Endodermal cell (in vitro differentiated cells): ENCODE measurements at regions not wholly inside any gene's neighbourhood (a gene's known extent, or its start where the extent isn't known, plus 50 kb on each side); places are given as distances from the start of the nearest gene placed in this dataset.

Experiments
- DNase-seq: peaks from one replicate; pipeline ENCODE4 v3.0.0-alpha.2; 2017
- H3K27ac ChIP-seq: 2 replicates; pipeline ENCODE4 v1.5.1; 2013; ENCODE audit warnings: mild to moderate bottlenecking, low read depth, low read length, moderate library complexity
- H3K27me3 ChIP-seq: 2 replicates; pipeline ENCODE4 v1.6.1; 2013; ENCODE audit warnings: mild to moderate bottlenecking, low read length, moderate library complexity; ENCODE audit not compliant: insufficient read depth, control insufficient read depth, poor library complexity, severe bottlenecking
- H3K36me3 ChIP-seq: 2 replicates; pipeline ENCODE4 v1.7.0; 2013; ENCODE audit warnings: mild to moderate bottlenecking, low read length, moderate library complexity; ENCODE audit not compliant: control insufficient read depth, insufficient read depth
- H3K4me1 ChIP-seq: one replicate; pipeline ENCODE4 v1.7.0; 2013; ENCODE audit warnings: low read length; ENCODE audit not compliant: control insufficient read depth, insufficient read depth
- H3K4me3 ChIP-seq: 2 replicates; pipeline ENCODE4 v1.5.1; 2013; ENCODE audit warnings: mild to moderate bottlenecking, low read length, moderate library complexity
- H3K9ac ChIP-seq: 2 replicates; pipeline ENCODE4 v1.6.1; 2013; ENCODE audit warnings: mild to moderate bottlenecking, low read length, moderate library complexity; ENCODE audit not compliant: poor library complexity, severe bottlenecking; ENCODE audit errors: extremely low read depth
- H3K9me3 ChIP-seq: 2 replicates; pipeline ENCODE4 v1.6.1; 2013; ENCODE audit warnings: mild to moderate bottlenecking, low read length, moderate library complexity; ENCODE audit not compliant: control insufficient read depth
- H3K27ac Mint-ChIP-seq: 2 replicates; pipeline ENCODE4 v1.8.0; 2020; ENCODE audit warnings: mixed read lengths
- H3K27me3 Mint-ChIP-seq: 2 replicates; pipeline ENCODE4 v1.8.0; 2021; ENCODE audit warnings: mild to moderate bottlenecking, mixed read lengths; ENCODE audit not compliant: insufficient read depth
- H3K36me3 Mint-ChIP-seq: 2 replicates; pipeline ENCODE4 v1.8.0; 2020; ENCODE audit warnings: low read depth, mixed read lengths
- H3K4me1 Mint-ChIP-seq: 2 replicates; pipeline ENCODE4 v1.8.0; 2020; ENCODE audit warnings: mixed read lengths
- H3K4me3 Mint-ChIP-seq: 2 replicates; pipeline ENCODE4 v1.8.0; 2020; ENCODE audit warnings: mild to moderate bottlenecking, moderate library complexity, mixed read lengths
- H3K9me3 Mint-ChIP-seq: 2 replicates; pipeline ENCODE4 v1.8.0; 2020; ENCODE audit warnings: mild to moderate bottlenecking, mixed read lengths
- CTCF ChIP-seq: fragments of 200-600 bp; sonication (generic); conservative IDR thresholded peaks from 2 replicates; pipeline ENCODE4 v1.5.0; 2021; ENCODE audit warnings: antibody characterized with exemption, mild to moderate bottlenecking
- WGBS, 2 experiments: methylation state at CpG; one replicate each; pipeline versions ENCODE4 v1.1.5 to v1.1.7; 2013; ENCODE audit warnings: missing lambda C conversion rate in 2 of 2, mixed read lengths in 1 of 2; ENCODE audit not compliant: insufficient coverage in 1 of 2, insufficient read length in 1 of 2; 5-methylcytosine and 5-hydroxymethylcytosine counted together

- no peak for TF ChIP-seq CTCF
- Histone ChIP-seq H3K9me3 (no peaks in the 10 kb centered on the region), H3K9ac (no peak overlapping the region), H3K27ac (no peak overlapping the region), H3K36me3 (no peaks in the 10 kb centered on the region), H3K4me1 (no peaks in the 10 kb centered on the region), H3K27me3 (no peaks in the 10 kb centered on the region), H3K4me3 (no peak overlapping the region)
- Mint-ChIP-seq H3K27ac (no peak overlapping the region), H3K9me3 (no peaks in the 10 kb centered on the region), H3K27me3 (no peaks in the 10 kb centered on the region), H3K4me1 (no peaks in the 10 kb centered on the region), H3K36me3 (no peaks in the 10 kb centered on the region), H3K4me3 (no peak overlapping the region)
- DNase-seq, result no peak
- 90% methylated on average over 1 of the region's 1 CpG; no CpG with 5 or more reads in 1 of the 2 experiments for WGBS, 2 experiments
These were observed 66.6 kb upstream of the NR3C1 start for GRCh38 chr5:143470120-143470519.

- Histone ChIP-seq H3K9me3 (no peaks in the 10 kb centered on the region), H3K36me3 (no peaks in the 10 kb centered on the region), H3K9ac (no peak overlapping the region), H3K4me1 (no peaks in the 10 kb centered on the region), H3K27ac (no peak overlapping the region), H3K27me3 (no peaks in the 10 kb centered on the region), H3K4me3 (no peak overlapping the region)
- 90 to 92% methylated on average over 2 of the region's 2 CpGs for WGBS, 2 experiments
- no peaks in the 10 kb centered on the region for H3K27me3 Mint-ChIP-seq
- H3K4me1 Mint-ChIP-seq, result no peaks in the 10 kb centered on the region
- DNase-seq, result no peak
- no peak overlapping the region for H3K27ac Mint-ChIP-seq
- H3K4me3 Mint-ChIP-seq, result no peak overlapping the region
- no peaks in the 10 kb centered on the region for H3K36me3 Mint-ChIP-seq
- TF ChIP-seq CTCF, result no peak
- H3K9me3 Mint-ChIP-seq, result peaks cover 3% of the 10 kb centered on the region
These were observed 65.6 kb upstream of the NR3C1 start for GRCh38 chr5:143469125-143469524.

GRCh38 chr5:143466632-143467031, 63.1 kb upstream of the NR3C1 start:
- no peak for DNase-seq
- H3K9ac ChIP-seq, result no peak overlapping the region
- no peaks in the 10 kb centered on the region for H3K27me3 Mint-ChIP-seq
- WGBS, 2 experiments, result 100% methylated on average over 1 of the region's 1 CpG; no CpG with 5 or more reads in 1 of the 2 experiments
- no peak overlapping the region for H3K4me3 ChIP-seq
- no peaks in the 10 kb centered on the region for H3K36me3 ChIP-seq
- no peak for TF ChIP-seq CTCF
- H3K9me3 ChIP-seq, result no peaks in the 10 kb centered on the region
- H3K4me1 ChIP-seq, result no peaks in the 10 kb centered on the region
- no peak overlapping the region for H3K27ac Mint-ChIP-seq
- no peak overlapping the region for H3K4me3 Mint-ChIP-seq
- H3K27me3 ChIP-seq, result no peaks in the 10 kb centered on the region
- H3K9me3 Mint-ChIP-seq, result peaks cover 6% of the 10 kb centered on the region
- no peaks in the 10 kb centered on the region for H3K36me3 Mint-ChIP-seq
- H3K27ac ChIP-seq, result no peak overlapping the region
- H3K4me1 Mint-ChIP-seq, result no peaks in the 10 kb centered on the region
